Mucosa of rectum (tissue), 2 donors: ENCODE measurements at regions not wholly inside any gene's neighbourhood (a gene's known extent, or its start where the extent isn't known, plus 50 kb on each side); places are given as distances from the start of the nearest gene placed in this dataset.

Experiments
- H3K27ac ChIP-seq, 2 donors: one replicate each; pipeline ENCODE4 v1.7.0; 2013; ENCODE audit warnings: inconsistent platforms in 2 of 2, low read depth in 2 of 2, low read length in 2 of 2
- H3K27me3 ChIP-seq, 2 donors: one replicate each; pipeline ENCODE4 v1.7.0; 2013; ENCODE audit warnings: low read length in 2 of 2; ENCODE audit not compliant: control insufficient read depth in 2 of 2, insufficient read depth in 2 of 2
- H3K36me3 ChIP-seq, 2 donors: one replicate each; pipeline ENCODE4 v1.7.0; 2013; ENCODE audit warnings: low read length in 2 of 2; ENCODE audit not compliant: control insufficient read depth in 2 of 2, insufficient read depth in 2 of 2
- H3K4me1 ChIP-seq, 2 donors: one replicate each; pipeline ENCODE4 v1.7.0; 2013; ENCODE audit warnings: low read length in 2 of 2, mild to moderate bottlenecking in 1 of 2; ENCODE audit not compliant: control insufficient read depth in 2 of 2, insufficient read depth in 2 of 2
- H3K4me3 ChIP-seq, 2 donors: one replicate each; pipeline ENCODE4 v1.7.0; 2013; ENCODE audit warnings: low read length in 2 of 2
- H3K9ac ChIP-seq, 2 donors: one replicate each; pipeline ENCODE4 v1.7.0; 2013; ENCODE audit warnings: low read length in 2 of 2, low read depth in 1 of 2, mild to moderate bottlenecking in 1 of 2
- H3K9me3 ChIP-seq, 2 donors: one replicate each; pipeline ENCODE4 v1.7.0; 2013; ENCODE audit warnings: low read length in 2 of 2; ENCODE audit not compliant: control insufficient read depth in 2 of 2
- donor health status: healthy.
- donor health status: Normal muscosa, but diverticular disease.

DNA sequence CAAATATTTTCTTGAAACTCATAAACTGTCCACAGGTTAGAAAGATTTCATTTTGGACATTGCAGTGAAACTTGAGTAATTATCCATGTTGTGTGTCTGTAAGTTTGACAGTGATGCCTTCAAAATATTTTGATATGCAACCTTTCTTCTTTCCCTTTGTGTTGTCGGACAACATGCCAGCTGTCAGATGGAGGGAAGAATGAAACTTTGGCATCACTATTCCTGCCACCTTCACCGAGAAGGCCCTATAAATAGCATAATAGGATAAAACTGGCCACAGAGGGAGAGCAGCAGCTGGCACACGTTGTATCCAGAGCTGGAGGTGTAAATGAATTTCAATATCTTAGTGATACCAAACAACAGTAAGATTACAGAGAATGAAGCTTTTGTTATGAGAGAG is 436.7 kb upstream of the CFAP20DC start:
- Histone ChIP-seq H3K36me3 (no peaks in the 10 kb centered on the region), H3K4me1 (no peaks in the 10 kb centered on the region), H3K27me3 (no peaks in the 10 kb centered on the region), H3K9ac (no peak overlapping the region), H3K27ac (no peak overlapping the region), H3K9me3 (no peaks in the 10 kb centered on the region), H3K4me3 (no peak overlapping the region)

DNA sequence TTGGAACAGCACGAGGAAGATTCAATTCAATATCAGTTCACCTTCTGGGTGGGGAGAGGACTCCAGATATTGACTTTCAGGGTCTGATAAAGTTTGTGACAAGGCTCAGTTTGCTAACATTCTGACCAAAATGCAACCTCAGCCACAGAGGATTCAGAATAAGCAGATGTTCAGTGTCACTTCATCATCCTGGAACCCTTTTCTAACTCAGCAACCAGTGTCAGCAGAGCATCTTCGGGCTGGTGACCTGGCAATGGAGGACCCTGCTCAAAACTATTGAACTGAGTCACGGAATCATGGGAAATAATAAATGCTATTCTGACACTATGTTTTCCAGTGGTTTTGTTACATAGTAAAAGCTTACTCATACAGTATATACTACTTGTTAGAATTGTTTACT is 433.4 kb upstream of the CFAP20DC start:
- Histone ChIP-seq H3K9ac (no peak overlapping the region), H3K36me3 (no peaks in the 10 kb centered on the region), H3K27me3 (no peaks in the 10 kb centered on the region), H3K27ac (no peak overlapping the region), H3K9me3 (no peaks in the 10 kb centered on the region), H3K4me3 (no peak overlapping the region), H3K4me1 (no peaks in the 10 kb centered on the region)

DNA sequence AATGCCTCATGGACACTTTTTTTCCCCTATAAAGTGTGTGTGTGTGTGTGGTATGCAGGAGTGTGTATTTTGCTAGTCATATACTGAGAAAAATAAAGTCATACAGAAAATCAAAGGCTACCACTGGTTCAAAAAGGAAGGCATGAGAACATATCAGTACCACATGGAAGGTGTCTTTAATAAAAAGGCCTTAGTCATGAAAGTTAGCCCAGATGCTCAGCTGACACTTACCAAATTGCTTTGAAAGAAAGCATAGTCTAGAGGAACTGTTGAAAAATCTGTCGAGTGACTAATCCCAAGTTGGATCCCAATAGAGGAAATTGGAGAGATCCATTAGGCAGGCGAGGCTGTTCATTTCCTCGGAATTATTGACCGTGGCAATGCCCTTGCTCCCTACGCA is 432.9 kb upstream of the CFAP20DC start:
- no peaks in the 10 kb centered on the region for H3K36me3 ChIP-seq
- no peaks in the 10 kb centered on the region for H3K9me3 ChIP-seq
- no peaks in the 10 kb centered on the region for H3K27me3 ChIP-seq
- H3K9ac ChIP-seq, result no peak overlapping the region
- H3K4me1 ChIP-seq, result no peaks in the 10 kb centered on the region
- no peak overlapping the region for H3K4me3 ChIP-seq
- H3K27ac ChIP-seq, result no peak overlapping the region

DNA sequence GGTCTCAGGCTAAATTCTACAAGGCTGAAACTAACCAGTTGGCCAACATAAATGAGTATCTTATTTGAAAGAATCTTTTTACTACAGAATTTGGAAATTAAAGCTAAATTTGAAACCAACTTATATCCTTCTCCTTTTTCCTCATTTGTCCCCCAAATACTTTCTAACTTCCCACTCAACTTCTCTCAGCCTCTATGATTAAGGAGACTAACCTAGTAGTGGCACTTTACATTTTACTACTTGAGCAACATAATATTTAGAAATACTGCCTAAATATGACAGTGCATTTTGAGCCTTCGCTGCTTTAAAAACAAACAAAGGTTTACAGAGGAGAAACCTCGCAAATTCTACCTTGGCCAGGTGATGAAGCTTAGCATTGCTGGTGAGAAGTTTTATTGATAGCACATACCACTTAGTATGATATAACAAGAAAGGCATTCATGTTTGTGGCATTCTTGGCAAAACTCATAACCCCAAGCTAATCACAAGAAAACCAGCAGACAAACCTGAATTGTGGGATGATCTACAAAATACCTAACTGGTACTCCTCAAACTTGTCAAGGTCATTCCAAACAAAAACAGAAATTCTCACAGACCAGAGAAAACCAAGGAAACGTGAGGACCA is 432.1 kb upstream of the CFAP20DC start:
- H3K27me3 ChIP-seq, result no peaks in the 10 kb centered on the region
- no peak overlapping the region for H3K9ac ChIP-seq
- no peaks in the 10 kb centered on the region for H3K9me3 ChIP-seq
- H3K27ac ChIP-seq, result no peak overlapping the region
- H3K4me3 ChIP-seq, result no peak overlapping the region
- no peaks in the 10 kb centered on the region for H3K36me3 ChIP-seq
- no peaks in the 10 kb centered on the region for H3K4me1 ChIP-seq

DNA sequence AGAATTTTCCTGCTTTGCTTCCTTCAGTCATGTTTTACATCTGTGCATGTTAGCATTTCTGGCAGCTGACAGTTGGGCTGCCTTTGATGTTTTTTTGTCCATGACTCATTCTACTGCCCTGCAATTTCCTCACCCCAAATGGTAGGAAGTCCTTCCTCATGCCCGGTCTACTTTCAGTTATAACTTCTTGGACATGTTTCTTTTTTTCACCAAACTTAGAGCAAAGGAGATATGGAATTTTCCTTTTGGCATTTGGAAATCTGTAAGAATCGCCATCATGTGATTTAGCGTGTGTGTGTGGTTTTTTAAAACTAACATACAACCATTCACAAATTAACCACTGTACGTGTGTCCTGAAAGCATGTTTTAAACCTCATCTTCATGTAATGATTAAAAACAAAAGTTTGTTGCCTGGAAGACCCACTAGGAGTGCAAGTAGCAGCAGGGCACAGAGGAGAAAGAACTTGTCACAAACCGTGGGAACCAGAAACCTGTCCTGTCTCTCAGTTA is 430.7 kb upstream of the CFAP20DC start:
- Histone ChIP-seq H3K4me3 (peak overlapping the region in 1 of 2 donors; percentile 3), H3K27ac (no peak overlapping the region), H3K27me3 (no peaks in the 10 kb centered on the region), H3K9me3 (no peaks in the 10 kb centered on the region), H3K36me3 (no peaks in the 10 kb centered on the region), H3K9ac (no peak overlapping the region), H3K4me1 (no peaks in the 10 kb centered on the region)

DNA sequence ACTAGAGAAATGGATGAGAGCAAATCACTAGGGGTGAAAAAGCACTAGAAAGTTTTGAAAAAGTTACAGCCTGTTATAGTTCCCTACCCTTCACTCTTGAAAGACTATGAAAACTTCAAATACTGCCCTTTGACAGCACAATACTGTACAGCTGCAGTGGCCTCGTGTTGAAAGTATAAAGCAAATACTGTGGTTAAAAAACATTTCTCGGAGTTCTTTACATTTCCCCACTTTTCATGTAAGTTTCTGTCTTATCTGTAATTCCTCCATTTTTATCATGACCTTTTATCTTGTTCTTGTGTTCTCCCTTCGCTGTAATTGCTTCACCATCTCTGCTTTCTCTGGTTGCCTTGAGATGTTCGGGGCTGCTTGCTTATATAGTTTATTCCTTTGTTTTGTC is 423.8 kb upstream of the CFAP20DC start:
- Histone ChIP-seq H3K27me3 (no peaks in the 10 kb centered on the region), H3K9me3 (no peaks in the 10 kb centered on the region), H3K9ac (no peak overlapping the region), H3K4me1 (no peaks in the 10 kb centered on the region), H3K27ac (no peak overlapping the region), H3K36me3 (no peaks in the 10 kb centered on the region), H3K4me3 (no peak overlapping the region)

DNA sequence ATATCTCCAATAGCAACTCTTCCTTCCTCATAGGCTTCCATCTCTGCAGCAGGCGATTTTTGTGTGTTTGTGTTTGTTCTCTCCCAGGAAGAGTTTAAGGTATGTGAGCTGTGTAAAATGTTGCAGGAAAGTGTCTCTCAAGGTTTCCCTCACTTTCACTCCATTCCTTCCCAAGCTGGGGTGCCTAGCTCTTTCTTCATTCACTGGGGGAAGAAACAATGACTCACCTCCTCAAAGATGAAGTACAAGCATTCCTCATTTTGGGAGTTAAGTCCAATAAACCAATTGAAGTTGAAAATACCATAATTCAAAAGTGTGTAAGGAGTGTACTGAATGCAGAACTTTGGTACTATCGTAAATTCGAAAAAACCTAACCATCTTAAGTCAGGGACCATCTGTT is 422.7 kb upstream of the CFAP20DC start:
- Histone ChIP-seq H3K27ac (no peak overlapping the region), H3K9ac (no peak overlapping the region), H3K36me3 (no peaks in the 10 kb centered on the region), H3K4me3 (no peak overlapping the region), H3K27me3 (no peaks in the 10 kb centered on the region), H3K9me3 (no peaks in the 10 kb centered on the region), H3K4me1 (no peaks in the 10 kb centered on the region)

DNA sequence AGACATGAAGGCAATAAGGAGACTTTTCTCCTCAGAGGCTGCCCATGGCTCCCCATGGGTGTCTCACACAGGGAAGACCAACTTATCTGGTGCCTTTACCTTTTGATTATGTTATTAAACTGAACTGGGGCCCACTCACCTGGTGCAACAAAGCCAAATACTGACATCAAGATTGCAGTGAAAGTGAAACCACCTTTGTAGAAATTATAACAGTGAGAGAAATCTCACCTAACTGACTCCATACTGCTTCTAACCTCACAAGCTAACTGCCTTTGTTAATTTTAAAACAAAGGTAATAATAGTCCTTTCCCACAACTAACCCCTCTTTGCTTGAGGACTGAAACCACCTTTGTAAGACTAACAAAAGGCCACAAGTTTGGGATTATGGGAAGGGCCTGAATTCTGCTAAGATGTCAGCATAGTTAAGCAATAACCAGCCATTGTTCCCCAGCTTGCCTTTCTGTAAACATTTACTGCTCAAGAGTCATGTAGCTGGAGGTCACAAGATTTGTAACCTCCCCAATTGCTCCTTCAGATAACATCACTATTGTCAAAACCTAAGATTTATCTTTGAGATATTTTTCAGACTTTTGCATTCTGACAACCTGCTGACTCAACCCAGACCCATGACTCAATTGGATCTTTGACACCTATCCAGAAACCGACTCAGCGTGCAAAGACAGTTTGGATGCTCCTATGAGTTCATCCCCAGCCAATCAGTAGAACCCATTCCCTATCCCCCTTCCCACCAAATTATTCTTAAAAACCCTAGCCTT is 420.3 kb upstream of the CFAP20DC start:
- Histone ChIP-seq H3K9ac (no peak overlapping the region), H3K27ac (no peak overlapping the region), H3K9me3 (no peaks in the 10 kb centered on the region), H3K4me1 (no peaks in the 10 kb centered on the region), H3K27me3 (no peaks in the 10 kb centered on the region), H3K4me3 (no peak overlapping the region), H3K36me3 (no peaks in the 10 kb centered on the region)

DNA sequence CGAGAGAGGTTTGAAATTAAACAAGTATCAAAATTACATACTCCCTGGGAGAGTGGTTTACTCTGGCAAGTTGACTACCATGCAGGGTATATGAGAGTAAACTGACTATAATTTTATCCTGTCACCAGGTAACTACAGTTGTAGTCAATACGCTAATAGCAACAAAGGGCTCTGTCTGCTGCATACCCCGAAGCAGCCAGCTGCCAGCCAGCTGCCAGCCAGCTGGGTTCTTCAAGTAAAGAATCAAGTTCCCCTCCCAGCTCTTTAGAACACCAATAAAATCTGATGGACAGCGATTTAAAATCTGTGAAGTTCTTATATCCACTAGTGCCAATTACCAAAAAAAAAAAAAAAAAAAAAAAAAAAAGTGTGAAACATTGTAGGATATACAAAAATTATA is 417.7 kb upstream of the CFAP20DC start:
- H3K27ac ChIP-seq, result no peak overlapping the region
- no peaks in the 10 kb centered on the region for H3K27me3 ChIP-seq
- H3K36me3 ChIP-seq, result no peaks in the 10 kb centered on the region
- H3K9ac ChIP-seq, result no peak overlapping the region
- H3K4me1 ChIP-seq, result no peaks in the 10 kb centered on the region
- no peak overlapping the region for H3K4me3 ChIP-seq
- H3K9me3 ChIP-seq, result no peaks in the 10 kb centered on the region

DNA sequence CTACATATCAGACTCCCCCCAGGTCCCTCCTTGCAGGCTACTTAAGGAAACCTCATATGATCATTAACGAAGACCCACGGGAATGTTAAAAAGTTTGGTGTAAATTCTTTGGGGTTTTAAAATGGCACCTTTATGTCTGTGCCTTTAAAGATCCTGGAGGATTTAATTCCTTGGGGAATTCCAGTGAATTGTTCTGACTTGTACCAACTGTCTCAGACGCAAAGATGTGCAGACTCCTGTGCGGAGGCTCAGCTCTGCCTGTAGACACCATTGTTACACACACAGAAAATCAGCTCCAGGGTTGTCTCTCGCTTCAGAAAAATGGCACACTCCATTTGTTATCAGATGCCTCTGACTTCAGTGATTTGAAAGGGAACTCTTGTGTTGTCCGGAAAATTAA is 414.4 kb upstream of the CFAP20DC start:
- no peaks in the 10 kb centered on the region for H3K36me3 ChIP-seq
- no peaks in the 10 kb centered on the region for H3K4me1 ChIP-seq
- H3K27ac ChIP-seq, result no peak overlapping the region
- no peak overlapping the region for H3K9ac ChIP-seq
- no peak overlapping the region for H3K4me3 ChIP-seq
- H3K27me3 ChIP-seq, result no peaks in the 10 kb centered on the region
- H3K9me3 ChIP-seq, result no peaks in the 10 kb centered on the region
